Pancreas (tissue), 10 donors: ENCODE measurements at regions not wholly inside any gene's neighbourhood (a gene's known extent, or its start where the extent isn't known, plus 50 kb on each side); places are given as distances from the start of the nearest gene placed in this dataset.

Experiments used
- ATAC-seq, 4 donors: fragments of 200-7000 bp; cut with Tn5 transposase; one replicate each; pipeline versions ENCODE4 v1.8.0 to v1.9.1; 2020; ENCODE audit warnings: mild to moderate bottlenecking in 4 of 4, moderate library complexity in 4 of 4
- DNase-seq, 6 donors: peaks; one replicate each; pipeline ENCODE4 v3.0.0-alpha.2; 2020
- FAIRE-seq: peaks from 2 replicates; lab custom pipeline; 2012; peaks lifted over from hg19 to GRCh38; lab: Jason Lieb, UNC
- H3K27ac ChIP-seq, 4 donors: fragments of 200-600 bp; sonication (generic); 1 replicate in 3 of 4; 2 replicates in 1 of 4; pipeline versions ENCODE4 v1.5.0 to v1.8.0; 2020
- H3K27me3 ChIP-seq, 4 donors: fragments of 200-600 bp; one replicate each; pipeline ENCODE4 v1.8.0; 2021
- H3K36me3 ChIP-seq, 3 donors: fragments of 200-600 bp; sonication (generic) in 1 of 3; one replicate each; pipeline versions ENCODE4 v1.5.0 to v1.8.0; 2020 to 2021
- H3K4me1 ChIP-seq, 3 donors: fragments of 200-600 bp; one replicate each; pipeline ENCODE4 v1.8.0; 2021
- H3K4me3 ChIP-seq, 4 donors: fragments of 200-600 bp; sonication (generic) in 2 of 4; one replicate each; pipeline versions ENCODE4 v1.5.0 to v1.8.0; 2020 to 2021
- H3K9me3 ChIP-seq, 4 donors: fragments of 200-600 bp; one replicate each; pipeline ENCODE4 v1.8.0; 2021
- CTCF ChIP-seq, 4 donors: fragments of 200-600 bp; sonication (generic) in 3 of 4; IDR thresholded peaks; one replicate each; pipeline versions ENCODE4 v1.5.0 to v1.8.0; 2021; ENCODE audit warnings: antibody characterized with exemption in 4 of 4
- WGBS, 2 donors: extraction: QIAGEN DNeasy Blood & Tissue Kit; methylation state at CpG; one replicate each; pipeline ENCODE4 v1.1.7; 2013; 5-methylcytosine and 5-hydroxymethylcytosine counted together
- intact Hi-C, 3 donors: fragments of 100-400 bp; cut with DNase I; formaldehyde crosslinking; loops; one replicate each; pipeline versions ENCODE4 v1.11.1 to v1.14.2; 2022
- donor health status: healthy with polysubstance abuse.
- donor health status: DM: no; HTN: no; CAD: no; lungs with moderate emphysema.
- donor health status: DM: no; HTN: no; CAD: no.
- donor health status: control.
- donor health status: control.
- donor health status: Bipolar disorder and iron deficiency.
- donor health status: DM: yes; HTN: yes; CAD: no.
- donor health status: DM: no; HTN: no; CAD: no.
- donor health status: DM: no; HTN: no; CAD: no.
- donor health status: DM: yes; HTN: yes; CAD: no.

GRCh38 chr6:8207191-8207868 is 105.0 kb upstream of the EEF1E1 start:
- intact Hi-C loops: no loop called here
- no peaks in the 10 kb centered on the region for H3K27me3 ChIP-seq
- H3K36me3 ChIP-seq: no peaks in the 10 kb centered on the region
- no peak for FAIRE-seq
- H3K27ac ChIP-seq: no peak overlapping the region
- ATAC-seq: no peak
- WGBS, 2 donors: 71 to 76% methylated on average over 16 of the region's 16 CpGs
- H3K9me3 ChIP-seq: no peaks in the 10 kb centered on the region
- no peak overlapping the region for H3K4me3 ChIP-seq
- no peak for DNase-seq
- TF ChIP-seq CTCF (IDR thresholded peaks at IDR 0.05): no peak
- no peaks in the 10 kb centered on the region for H3K4me1 ChIP-seq

GRCh38 chr6:8203337-8203736 is 101.0 kb upstream of the EEF1E1 start:
- Histone ChIP-seq H3K9me3 (no peaks in the 10 kb centered on the region), H3K4me3 (no peak overlapping the region), H3K4me1 (no peaks in the 10 kb centered on the region), H3K27ac (no peak overlapping the region), H3K27me3 (no peaks in the 10 kb centered on the region), H3K36me3 (no peaks in the 10 kb centered on the region)
- no peak for TF ChIP-seq CTCF (IDR thresholded peaks at IDR 0.05)
- intact Hi-C loops: no loop called here
- FAIRE-seq (no peak), DNase-seq (no peak), ATAC-seq (no peak)
- 58 to 76% methylated on average over 5 of the region's 5 CpGs for WGBS, 2 donors

- H3K9me3 ChIP-seq: no peaks in the 10 kb centered on the region
- DNase-seq: no peak
- intact Hi-C loops: no loop called here
- H3K27me3 ChIP-seq: no peaks in the 10 kb centered on the region
- no peaks in the 10 kb centered on the region for H3K4me1 ChIP-seq
- H3K4me3 ChIP-seq: no peak overlapping the region
- H3K36me3 ChIP-seq: no peaks in the 10 kb centered on the region
- 60 to 75% methylated on average over 5 of the region's 5 CpGs for WGBS, 2 donors
- ATAC-seq: no peak
- TF ChIP-seq CTCF (IDR thresholded peaks at IDR 0.05): no peak
- H3K27ac ChIP-seq: no peak overlapping the region
- FAIRE-seq: no peak
These were observed 99.3 kb upstream of the EEF1E1 start for GRCh38 chr6:8201679-8202078.

GRCh38 chr6:8200255-8200654 is 97.9 kb upstream of the EEF1E1 start:
- ATAC-seq: no peak
- no peak for FAIRE-seq
- no peaks in the 10 kb centered on the region for H3K9me3 ChIP-seq
- no peak for TF ChIP-seq CTCF (IDR thresholded peaks at IDR 0.05)
- no peak overlapping the region for H3K27ac ChIP-seq
- no peaks in the 10 kb centered on the region for H3K36me3 ChIP-seq
- DNase-seq: no peak
- no peaks in the 10 kb centered on the region for H3K4me1 ChIP-seq
- no peaks in the 10 kb centered on the region for H3K27me3 ChIP-seq
- intact Hi-C loops: no loop called here
- 57 to 71% methylated on average over 3 of the region's 3 CpGs for WGBS, 2 donors
- H3K4me3 ChIP-seq: no peak overlapping the region

- intact Hi-C loops: no loop called here
- Histone ChIP-seq H3K27me3 (no peaks in the 10 kb centered on the region), H3K36me3 (no peaks in the 10 kb centered on the region), H3K27ac (no peak overlapping the region), H3K9me3 (no peaks in the 10 kb centered on the region), H3K4me3 (no peak overlapping the region), H3K4me1 (no peaks in the 10 kb centered on the region)
- WGBS, 2 donors: 16 to 23% methylated on average over 4 of the region's 4 CpGs
- FAIRE-seq (no peak), ATAC-seq (no peak), DNase-seq (no peak)
- no peak for TF ChIP-seq CTCF (IDR thresholded peaks at IDR 0.05)
These were observed 93.4 kb upstream of the EEF1E1 start for GRCh38 chr6:8195714-8196102.
